ENCODE measurements at regions not wholly inside any gene's neighbourhood (a gene's known extent, or its start where the extent isn't known, plus 50 kb on each side); places are given as distances from the start of the nearest gene placed in this dataset.

DNA sequence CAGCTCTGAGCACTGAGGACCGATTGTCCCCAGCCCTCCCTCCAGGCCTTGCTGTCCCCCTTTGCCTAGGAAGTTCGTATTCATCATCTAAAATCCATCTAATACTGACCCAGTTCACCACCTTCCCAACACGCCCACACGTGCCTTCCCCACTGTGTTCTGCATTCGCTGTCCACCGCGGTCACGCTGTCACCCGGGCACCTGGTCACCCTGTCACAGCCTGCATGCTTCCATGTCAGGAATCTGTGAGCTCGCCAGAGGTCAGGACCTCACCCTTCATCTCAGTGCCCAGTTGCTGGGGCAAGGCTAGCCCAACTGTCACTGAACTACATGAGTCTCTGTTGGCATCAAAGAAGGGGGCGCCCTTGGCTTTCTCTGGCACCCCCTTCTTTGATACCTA lies 82.9 kb upstream of the RUFY1 start:
- H3K4me1 Mint-ChIP-seq: no peaks in the 10 kb centered on the region
- H3K4me3 Mint-ChIP-seq: no peak overlapping the region
- Histone ChIP-seq H3K4me2 (no peak overlapping the region), H4K20me1 (ENCODE audit: low read depth) (no peaks in the 10 kb centered on the region), H3K27ac (no peak overlapping the region), H3K27me3 (no peaks in the 10 kb centered on the region), H2AFZ (replicated peaks) (no peak overlapping the region), H3K4me3 (no peak overlapping the region), H3K4me1 (no peaks in the 10 kb centered on the region), H3K79me2 (ENCODE audit: low read depth) (no peaks in the 10 kb centered on the region), H3K9me3 (ENCODE audit: low read depth) (no peaks in the 10 kb centered on the region), H3K9ac (no peak overlapping the region), H3K36me3 (no peaks in the 10 kb centered on the region), H3F3A (ENCODE audit: low read depth) (no peaks in the 10 kb centered on the region)
- no peaks in the 10 kb centered on the region for H3K36me3 Mint-ChIP-seq
- H3K27me3 Mint-ChIP-seq (ENCODE audit: insufficient read depth, low read depth): peaks cover 2% of the 10 kb centered on the region
- no peak overlapping the region for H3K27ac Mint-ChIP-seq
- DNase-seq (ENCODE audit: low spot score): no peak
- TF ChIP-seq EZH2 (IDR thresholded peaks at IDR 0.05) (no peak), CTCF (IDR thresholded peaks at IDR 0.05) (no peak)
- peaks cover 5% of the 10 kb centered on the region for H3K9me3 Mint-ChIP-seq

DNA sequence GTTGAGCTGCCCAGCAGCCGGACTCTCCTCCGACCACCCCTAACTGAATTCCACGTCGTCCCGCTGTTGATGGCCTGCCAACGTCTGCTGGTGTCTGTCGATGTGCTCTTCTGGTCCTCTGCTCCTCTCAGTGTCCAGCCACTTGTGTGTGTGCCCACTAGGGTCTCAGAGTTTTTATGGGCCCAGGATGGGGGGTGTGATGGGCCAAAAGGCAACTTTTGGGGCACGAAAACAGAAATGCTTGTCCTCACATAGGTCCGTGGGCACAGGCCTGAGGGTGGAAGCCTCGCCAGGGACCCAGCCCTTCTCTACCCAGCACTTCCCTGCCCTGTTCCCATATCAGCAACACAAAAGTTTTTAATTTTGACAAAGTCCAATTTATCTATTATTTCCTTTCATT lies 85.7 kb upstream of the RUFY1 start:
- Histone ChIP-seq H3K4me3 (no peak overlapping the region), H3K4me1 (no peaks in the 10 kb centered on the region), H3K9ac (no peak overlapping the region), H3K79me2 (ENCODE audit: low read depth) (no peaks in the 10 kb centered on the region), H3F3A (ENCODE audit: low read depth) (no peaks in the 10 kb centered on the region), H3K27me3 (no peaks in the 10 kb centered on the region), H3K4me2 (no peak overlapping the region), H4K20me1 (ENCODE audit: low read depth) (no peaks in the 10 kb centered on the region), H2AFZ (replicated peaks) (no peak overlapping the region), H3K36me3 (no peaks in the 10 kb centered on the region), H3K9me3 (ENCODE audit: low read depth) (no peaks in the 10 kb centered on the region), H3K27ac (no peak overlapping the region)
- no peak overlapping the region for H3K4me3 Mint-ChIP-seq
- H3K4me1 Mint-ChIP-seq: peaks cover 2% of the 10 kb centered on the region
- no peaks in the 10 kb centered on the region for H3K36me3 Mint-ChIP-seq
- peaks cover 8% of the 10 kb centered on the region for H3K27me3 Mint-ChIP-seq (ENCODE audit: insufficient read depth, low read depth)
- H3K27ac Mint-ChIP-seq: no peak overlapping the region
- DNase-seq (ENCODE audit: low spot score): no peak
- H3K9me3 Mint-ChIP-seq: peaks cover 7% of the 10 kb centered on the region
- TF ChIP-seq EZH2phosphoT487 (IDR thresholded peaks at IDR 0.05) (no peak), CTCF (IDR thresholded peaks at IDR 0.05) (no peak), EZH2 (IDR thresholded peaks at IDR 0.05) (no peak)

- H3K36me3 Mint-ChIP-seq: no peaks in the 10 kb centered on the region
- peaks cover 13% of the 10 kb centered on the region for H3K9me3 Mint-ChIP-seq
- H3K27me3 ChIP-seq: no peaks in the 10 kb centered on the region
- H3K79me2 ChIP-seq (ENCODE audit: low read depth): no peaks in the 10 kb centered on the region
- H3K9ac ChIP-seq: no peak overlapping the region
- H2AFZ ChIP-seq (replicated peaks): no peak overlapping the region
- TF ChIP-seq EZH2phosphoT487 (IDR thresholded peaks at IDR 0.05) (no peak), EZH2 (IDR thresholded peaks at IDR 0.05) (no peak), CTCF (IDR thresholded peaks at IDR 0.05) (no peak)
- no peak overlapping the region for H3K27ac Mint-ChIP-seq
- H3K4me3 ChIP-seq: no peak overlapping the region
- no peak overlapping the region for H3K27ac ChIP-seq
- H3K4me1 Mint-ChIP-seq: peaks cover 2% of the 10 kb centered on the region
- no peaks in the 10 kb centered on the region for H3K4me1 ChIP-seq
- no peak overlapping the region for H3K4me2 ChIP-seq
- no peaks in the 10 kb centered on the region for H3K9me3 ChIP-seq (ENCODE audit: low read depth)
- no peaks in the 10 kb centered on the region for H4K20me1 ChIP-seq (ENCODE audit: low read depth)
- peaks cover 10% of the 10 kb centered on the region for H3K27me3 Mint-ChIP-seq (ENCODE audit: insufficient read depth, low read depth)
- no peak overlapping the region for H3K4me3 Mint-ChIP-seq
- H3K36me3 ChIP-seq: no peaks in the 10 kb centered on the region
- H3F3A ChIP-seq (ENCODE audit: low read depth): no peaks in the 10 kb centered on the region
- no peak for DNase-seq (ENCODE audit: low spot score)
These were observed 88.3 kb upstream of the RUFY1 start for GRCh38 chr5:179462040-179462439.

DNA sequence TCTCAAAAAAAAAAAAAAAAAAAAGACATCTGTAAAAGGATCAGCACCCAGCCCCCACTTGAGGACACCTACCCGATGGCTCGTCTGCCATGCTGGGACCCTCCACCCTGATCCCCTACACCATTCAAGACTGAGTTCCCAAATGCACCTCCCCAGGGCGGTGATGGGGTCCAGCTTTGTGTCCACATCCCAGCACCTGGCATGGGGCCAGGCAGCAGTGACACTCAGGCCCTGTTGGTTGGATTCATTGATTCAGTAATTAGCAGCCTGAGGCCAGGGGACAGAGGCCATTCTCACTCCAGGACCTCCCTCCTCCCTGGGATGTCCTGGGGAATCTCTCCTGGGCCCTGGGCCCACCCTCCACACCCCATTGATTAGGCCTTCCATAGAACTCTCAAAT lies 88.8 kb upstream of the RUFY1 start:
- Histone ChIP-seq H4K20me1 (ENCODE audit: low read depth) (no peaks in the 10 kb centered on the region), H3K9me3 (ENCODE audit: low read depth) (no peaks in the 10 kb centered on the region), H3K4me3 (no peak overlapping the region), H2AFZ (replicated peaks) (no peak overlapping the region), H3K4me2 (no peak overlapping the region), H3K4me1 (no peaks in the 10 kb centered on the region), H3K9ac (no peak overlapping the region), H3K36me3 (no peaks in the 10 kb centered on the region), H3K27ac (no peak overlapping the region), H3K27me3 (no peaks in the 10 kb centered on the region), H3K79me2 (ENCODE audit: low read depth) (no peaks in the 10 kb centered on the region), H3F3A (ENCODE audit: low read depth) (no peaks in the 10 kb centered on the region)
- no peak for DNase-seq (ENCODE audit: low spot score)
- Mint-ChIP-seq H3K4me1 (peaks cover 2% of the 10 kb centered on the region), H3K36me3 (no peaks in the 10 kb centered on the region), H3K27ac (no peak overlapping the region), H3K9me3 (peaks cover 15% of the 10 kb centered on the region), H3K4me3 (no peak overlapping the region), H3K27me3 (ENCODE audit: insufficient read depth, low read depth) (peaks cover 10% of the 10 kb centered on the region)
- TF ChIP-seq EZH2 (IDR thresholded peaks at IDR 0.05): no peak
- TF ChIP-seq CTCF (IDR thresholded peaks at IDR 0.05): no peak
- TF ChIP-seq EZH2phosphoT487 (IDR thresholded peaks at IDR 0.05): no peak

All from neural progenitor cell (in vitro differentiated cells).